GM03348 (cell line): ENCODE measurements at regions not wholly inside any gene's neighbourhood (a gene's known extent, or its start where the extent isn't known, plus 50 kb on each side); places are given as distances from the start of the nearest gene placed in this dataset.
"Not testable (repeated sequence)": the region's sequence is repeated elsewhere in the genome, so short reads cannot be mapped to it uniquely, and the experiment has no call there.

Experiments
- DNase-seq: peaks from one replicate; pipeline ENCODE4 v3.0.0; 2012; ENCODE audit warnings: low spot score

GRCh38 chr12:115898670-115899069, 378.8 kb downstream of the MED13L start:
- no peak for DNase-seq

DNA sequence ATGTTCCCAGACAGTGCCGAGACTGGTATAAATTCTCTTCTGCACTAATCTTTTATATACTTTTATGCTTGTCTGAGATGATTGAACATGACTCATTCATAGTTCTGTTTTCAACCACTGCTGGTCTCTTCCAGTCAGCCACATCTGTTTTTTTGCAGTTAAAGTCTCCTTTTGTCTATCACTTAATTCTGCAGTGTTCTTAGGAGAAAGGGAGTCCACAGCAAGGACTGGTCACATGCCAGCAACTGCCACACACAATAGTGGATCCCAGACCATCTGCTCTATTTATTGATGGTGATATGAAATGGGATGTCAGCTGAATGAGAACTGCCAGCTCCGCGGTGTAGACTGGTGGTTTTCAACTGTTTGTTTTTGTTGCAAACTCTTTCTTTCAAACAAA, 379.8 kb downstream of the MED13L start:
- DNase-seq = peak; percentile 17

DNA sequence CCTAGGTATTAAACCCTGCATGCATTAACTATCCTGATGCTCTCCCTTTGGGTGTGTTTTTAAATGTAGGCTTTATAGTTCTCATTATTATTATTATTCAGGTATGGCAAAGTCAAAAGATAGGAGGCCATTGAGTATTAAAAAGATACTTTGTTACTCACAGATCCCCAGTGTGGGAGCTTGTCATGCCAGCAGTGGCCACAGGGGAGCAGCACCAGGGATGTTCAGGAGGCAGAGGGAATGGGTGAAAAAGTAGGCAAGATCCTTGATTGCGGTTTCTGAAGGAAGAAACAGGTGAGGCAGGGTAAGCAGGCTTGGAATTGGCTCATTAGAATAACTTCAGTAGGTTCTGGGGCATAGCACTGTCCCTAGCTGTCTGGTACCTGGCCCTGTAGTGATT, 382.2 kb downstream of the MED13L start:
- no peak for DNase-seq

DNA sequence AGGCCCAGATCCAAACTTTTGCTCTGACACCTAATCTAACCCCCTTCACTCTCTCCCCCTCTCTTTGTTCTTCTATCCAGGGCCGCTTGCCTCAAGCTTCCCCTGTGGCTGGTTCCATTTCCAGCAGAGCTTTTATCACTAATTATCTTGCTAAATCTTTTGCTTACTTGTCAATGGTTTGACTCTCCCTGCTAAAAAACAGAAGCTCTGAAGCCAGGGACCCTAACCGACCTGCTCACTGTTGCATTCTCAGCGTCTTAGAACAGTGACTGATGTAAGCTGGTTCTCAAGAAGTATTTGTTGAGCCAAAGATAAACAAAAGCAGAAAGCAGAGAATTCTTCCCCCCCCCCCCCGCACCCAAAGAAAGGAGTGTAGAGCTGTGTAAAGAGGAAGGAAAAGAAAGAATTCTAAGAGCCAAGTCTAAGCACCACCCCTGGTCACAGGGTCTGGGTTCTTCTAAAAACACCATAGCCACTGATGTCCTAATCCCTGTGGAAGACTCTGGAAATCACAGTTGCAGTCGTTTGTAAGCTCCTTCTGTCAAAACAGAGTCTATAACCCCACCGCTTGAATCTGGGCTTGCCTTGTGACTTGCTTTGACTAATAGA, 385.8 kb downstream of the MED13L start:
- DNase-seq = no peak

- no peak for DNase-seq
These were observed 390.8 kb downstream of the MED13L start for GRCh38 chr12:115886666-115887065.

GRCh38 chr12:115885040-115885690, 392.3 kb downstream of the MED13L start:
- no peak for DNase-seq

GRCh38 chr12:115882936-115883335, 394.6 kb downstream of the MED13L start:
- no peak for DNase-seq

GRCh38 chr12:115880238-115880637, 397.3 kb downstream of the MED13L start:
- DNase-seq = no peak

- no peak for DNase-seq
These were observed 398.1 kb downstream of the MED13L start for GRCh38 chr12:115879354-115879753.

- no peak for DNase-seq
These were observed 403.9 kb downstream of the MED13L start for GRCh38 chr12:115873451-115874082.

DNA sequence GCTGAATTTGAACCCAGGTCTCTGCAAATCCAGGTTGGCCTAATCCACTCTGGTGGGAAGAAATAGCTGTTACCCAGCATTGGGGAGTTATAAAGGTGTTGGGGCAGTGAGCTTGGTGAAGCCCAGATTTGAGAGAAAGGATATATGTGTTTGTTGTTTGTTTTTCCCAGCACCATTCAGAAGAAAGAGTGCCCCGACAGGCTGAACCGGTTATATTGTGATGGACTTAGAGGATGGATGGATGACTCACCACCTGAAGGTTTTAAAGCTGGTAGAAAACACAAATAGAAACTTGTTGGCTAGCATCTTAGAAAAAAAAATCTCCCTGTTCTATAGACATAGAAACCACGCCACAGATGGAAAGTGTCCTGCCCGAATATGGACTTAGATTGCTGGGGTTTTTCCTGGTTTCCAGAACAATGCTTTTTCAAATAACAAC, 404.6 kb downstream of the MED13L start:
- no peak for DNase-seq

- no peak for DNase-seq
These were observed 405.3 kb downstream of the MED13L start for GRCh38 chr12:115872212-115872611.

DNA sequence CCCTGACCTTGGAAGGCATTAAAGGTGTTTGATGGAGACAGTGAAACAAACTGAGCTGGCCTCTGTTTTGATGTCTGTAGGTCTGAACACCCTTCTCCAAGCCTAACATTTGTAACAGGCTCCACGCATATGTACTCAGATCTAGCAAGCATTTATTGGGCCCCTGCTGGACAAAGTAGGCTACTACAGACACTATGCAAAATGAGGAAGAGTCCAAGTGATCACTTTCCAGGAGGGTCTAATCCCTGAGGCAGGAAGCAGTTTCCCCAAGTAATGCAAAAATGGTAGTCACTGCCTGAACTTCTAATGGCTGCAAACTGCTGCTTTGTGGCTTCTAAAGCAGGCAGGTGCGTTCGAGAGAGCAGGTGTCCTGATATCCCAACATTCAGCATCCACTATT, 405.8 kb downstream of the MED13L start:
- DNase-seq = peak; percentile 49

GRCh38 chr12:115870510-115870909, 407.0 kb downstream of the MED13L start:
- DNase-seq = no peak

- DNase-seq = no peak
These were observed 407.5 kb downstream of the MED13L start for GRCh38 chr12:115870021-115870420.

DNA sequence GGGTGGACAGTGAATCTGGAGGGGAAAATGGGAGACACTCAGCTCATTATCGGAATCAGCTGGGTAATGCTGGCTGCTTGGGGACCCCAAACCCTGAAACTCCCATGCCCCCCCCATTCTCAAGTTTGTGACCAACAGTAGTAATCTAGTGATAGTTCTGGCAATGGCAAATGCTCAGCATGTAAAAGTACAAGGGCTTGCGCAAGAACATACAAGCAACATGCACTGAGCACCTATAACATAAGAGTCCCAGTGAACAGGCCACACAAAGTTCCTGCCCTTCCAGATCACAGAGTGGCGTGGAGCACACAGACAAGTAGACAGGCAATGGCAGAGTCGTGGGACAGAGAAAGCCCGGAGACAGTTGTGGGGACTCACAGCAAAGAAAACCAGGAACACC, 407.9 kb downstream of the MED13L start:
- no peak for DNase-seq

DNA sequence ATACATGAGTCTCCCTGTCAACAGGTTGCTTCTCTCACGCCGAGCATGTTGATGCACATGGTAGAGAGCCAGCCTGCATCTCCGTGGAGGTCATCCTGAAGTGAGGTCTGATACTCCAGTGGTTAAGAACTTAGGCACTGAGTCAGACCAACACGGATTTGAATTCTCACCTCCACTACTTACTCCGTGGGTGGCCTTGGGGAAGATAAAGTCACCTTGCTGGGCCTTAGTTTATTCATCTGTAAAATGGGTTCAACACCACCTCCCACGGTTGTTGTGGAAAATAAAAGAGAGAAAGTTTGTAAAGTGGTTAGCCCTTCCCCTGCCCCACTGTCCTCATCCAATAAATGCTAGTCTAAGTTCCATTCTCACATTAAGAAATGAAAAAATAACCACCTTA, 408.9 kb downstream of the MED13L start:
- no peak for DNase-seq

DNA sequence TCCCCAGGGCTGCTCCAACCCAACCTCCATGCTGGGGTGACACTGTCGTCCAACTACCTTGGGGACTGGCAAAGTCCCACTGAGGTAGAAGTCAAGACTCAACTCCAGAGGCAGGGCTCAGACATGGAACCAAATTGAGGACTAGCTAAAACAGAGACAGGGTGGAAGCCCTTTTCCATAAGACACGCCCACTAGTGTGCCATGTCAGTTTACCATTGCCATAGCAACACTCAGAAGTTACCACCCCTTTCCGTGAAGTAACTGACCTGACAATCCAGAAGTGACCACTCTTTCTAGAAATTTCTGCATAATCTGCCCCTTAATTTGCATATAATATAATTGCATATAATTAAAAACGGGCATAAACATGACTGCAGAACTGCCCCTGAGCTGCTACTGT, 409.6 kb downstream of the MED13L start:
- DNase-seq = no peak

DNA sequence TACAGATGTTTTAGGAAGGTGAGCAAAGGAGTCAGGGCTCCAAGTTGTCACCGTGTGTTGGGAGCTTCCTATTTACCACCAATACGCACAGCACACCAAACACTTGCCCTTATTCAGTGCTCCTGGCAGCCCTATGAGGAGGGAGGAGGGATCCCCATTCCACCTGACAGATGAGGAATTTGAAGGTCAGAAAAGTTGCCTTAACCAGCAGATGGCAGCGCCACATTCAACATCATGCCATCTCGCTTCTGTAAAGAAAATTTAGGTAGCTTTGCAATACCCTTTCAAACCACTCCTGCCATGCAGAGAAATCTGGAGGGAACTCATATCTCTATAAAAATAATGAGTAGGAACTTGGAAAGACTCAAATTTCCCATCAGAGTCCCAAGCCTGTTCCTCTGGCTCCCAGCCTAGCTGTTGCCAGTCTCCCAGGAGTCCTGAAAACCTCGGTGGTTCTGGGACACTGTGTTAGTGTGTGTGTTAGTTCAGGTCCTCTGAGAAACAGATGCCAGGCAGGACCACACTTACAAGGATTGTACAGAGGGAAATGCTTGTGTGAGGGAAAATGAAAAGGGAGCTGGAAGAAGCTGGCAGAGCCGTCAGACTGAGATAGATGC, 410.5 kb downstream of the MED13L start:
- no peak for DNase-seq

GRCh38 chr12:115866281-115866680, 411.2 kb downstream of the MED13L start:
- DNase-seq = not testable (repeated sequence)

- no peak for DNase-seq
These were observed 413.1 kb downstream of the MED13L start for GRCh38 chr12:115864396-115864795.

- no peak for DNase-seq
These were observed 416.9 kb downstream of the MED13L start for GRCh38 chr12:115860619-115861018.

GRCh38 chr12:115859231-115859630, 418.3 kb downstream of the MED13L start:
- DNase-seq = no peak
